IMR-90 (cell line): ENCODE measurements at regions not wholly inside any gene's neighbourhood (a gene's known extent, or its start where the extent isn't known, plus 50 kb on each side); places are given as distances from the start of the nearest gene placed in this dataset.

Source experiments
- ATAC-seq: fragments of 200-7000 bp; cut with Tn5 transposase; 2 replicates; pipeline ENCODE4 v1.9.1; 2020; ENCODE audit warnings: low read depth, mild to moderate bottlenecking, moderate library complexity
- BruUV-seq: library from RNA; stranded (reverse); fragments of 400-500 nt; replicated peaks from 2 replicates; lab custom pipeline; 2021; lab: Mats Ljungman, UMichigan
- CTCF ChIA-PET: fragments of 300-600 bp; formaldehyde crosslinking; extraction: SDS; loops from one replicate; lab custom pipeline; 2021; ENCODE audit warnings: antibody characterized with exemption; lab: Yijun Ruan, JAX
- POLR2A ChIA-PET: fragments of 300-600 bp; sonication (Branson Sonifier 250); formaldehyde crosslinking; loops from one replicate; lab custom pipeline; 2022; ENCODE audit warnings: antibody characterized with exemption; ENCODE audit not compliant: unreplicated experiment; lab: Charles Lee
- DNase-seq: peaks from one replicate; pipeline ENCODE4 v3.0.0; 2013
- H2AFZ ChIP-seq: replicated peaks from 2 replicates; pipeline ENCODE3; 2013; ENCODE audit warnings: low read length, mild to moderate bottlenecking; ENCODE audit not compliant: poor library complexity
- H2AK5ac ChIP-seq: 2 replicates; pipeline ENCODE4 v1.6.1; 2013; ENCODE audit warnings: low read depth, low read length, inconsistent platforms
- H2AK9ac ChIP-seq: replicated peaks from 2 replicates; pipeline ENCODE3; 2013; ENCODE audit warnings: mild to moderate bottlenecking, low read depth, low read length, moderate library complexity; ENCODE audit not compliant: poor library complexity
- H2BK120ac ChIP-seq: 2 replicates; pipeline ENCODE4 v1.6.1; 2013; ENCODE audit warnings: low read depth, low read length, inconsistent platforms
- H2BK15ac ChIP-seq: 3 replicates; pipeline ENCODE4 v1.6.1; 2013; ENCODE audit warnings: low read depth, low read length, inconsistent platforms
- H2BK20ac ChIP-seq: 2 replicates; pipeline ENCODE4 v1.6.1; 2013; ENCODE audit warnings: low read depth, mild to moderate bottlenecking, inconsistent platforms, low read length, moderate library complexity
- H2BK5ac ChIP-seq: 2 replicates; pipeline ENCODE4 v1.6.1; 2013; ENCODE audit warnings: mild to moderate bottlenecking, low read depth, low read length, inconsistent platforms; ENCODE audit not compliant: poor library complexity, severe bottlenecking
- H3K14ac ChIP-seq: replicated peaks from 2 replicates; pipeline ENCODE4 v1.6.1; 2013; ENCODE audit warnings: low read depth, low read length, inconsistent platforms
- H3K18ac ChIP-seq: 2 replicates; pipeline ENCODE4 v1.6.1; 2013; ENCODE audit warnings: low read depth, low read length, control low read depth
- H3K23ac ChIP-seq: 2 replicates; pipeline ENCODE4 v1.6.1; 2013; ENCODE audit warnings: low read depth, low read length, inconsistent platforms
- H3K27ac ChIP-seq: 2 replicates; pipeline ENCODE4 v1.5.1; 2013; ENCODE audit warnings: mild to moderate bottlenecking, control low read depth, low read length; ENCODE audit not compliant: insufficient read depth
- H3K27me3 ChIP-seq: 2 replicates; pipeline ENCODE4 v1.6.1; 2013; ENCODE audit warnings: low read length; ENCODE audit not compliant: control insufficient read depth, insufficient read depth
- H3K36me3 ChIP-seq: 2 replicates; pipeline ENCODE4 v1.6.1; 2013; ENCODE audit warnings: low read length, mixed read lengths; ENCODE audit not compliant: control insufficient read depth, insufficient read depth
- H3K4ac ChIP-seq: 2 replicates; pipeline ENCODE4 v1.6.1; 2013; ENCODE audit warnings: low read depth, low read length, inconsistent platforms
- H3K4me1 ChIP-seq: 2 replicates; pipeline ENCODE4 v1.6.1; 2013; ENCODE audit warnings: low read length, mixed read lengths; ENCODE audit not compliant: control insufficient read depth, insufficient read depth
- H3K4me2 ChIP-seq: 2 replicates; pipeline ENCODE4 v1.6.1; 2013; ENCODE audit warnings: low read depth, mild to moderate bottlenecking, control low read depth, low read length, moderate library complexity
- H3K4me3 ChIP-seq: 2 replicates; pipeline ENCODE4 v1.5.1; 2013; ENCODE audit warnings: low read depth, mild to moderate bottlenecking, control low read depth, low read length, moderate library complexity; ENCODE audit not compliant: insufficient read depth
- H3K56ac ChIP-seq: 2 replicates; pipeline ENCODE4 v1.6.1; 2013; ENCODE audit warnings: low read length, inconsistent platforms; ENCODE audit not compliant: insufficient read depth; ENCODE audit errors: extremely low read depth
- H3K79me1 ChIP-seq, 2 experiments: 2 replicates each; pipeline ENCODE4 v1.6.1; 2013; ENCODE audit warnings: low read length in 2 of 2, inconsistent platforms in 1 of 2, low read depth in 1 of 2
- H3K9ac ChIP-seq: 2 replicates; pipeline ENCODE4 v1.6.1; 2013; ENCODE audit warnings: low read depth, low read length, control low read depth
- H3K9me1 ChIP-seq: 2 replicates; pipeline ENCODE4 v1.6.1; 2013; ENCODE audit warnings: low read length, inconsistent platforms; ENCODE audit not compliant: insufficient read depth
- H3K9me3 ChIP-seq: 2 replicates; pipeline ENCODE4 v1.6.1; 2013; ENCODE audit warnings: low read length; ENCODE audit not compliant: control insufficient read depth, insufficient read depth
- H4K20me1 ChIP-seq: 2 replicates; pipeline ENCODE4 v1.6.1; 2013; ENCODE audit warnings: low read length, inconsistent platforms; ENCODE audit not compliant: insufficient read depth
- H4K5ac ChIP-seq: 2 replicates; pipeline ENCODE4 v1.6.1; 2013; ENCODE audit warnings: mild to moderate bottlenecking, low read depth, low read length, control low read depth
- H4K8ac ChIP-seq, 2 experiments: 2 replicates each; pipeline ENCODE4 v1.6.1; 2013; ENCODE audit warnings: low read depth in 2 of 2, low read length in 2 of 2, control low read depth in 1 of 2, inconsistent platforms in 1 of 2
- H4K91ac ChIP-seq: 2 replicates; pipeline ENCODE4 v1.6.1; 2013; ENCODE audit warnings: low read depth, low read length, inconsistent platforms; ENCODE audit not compliant: insufficient read depth
- BHLHE40 ChIP-seq: fragments of 150-350 bp; IDR thresholded peaks from 2 replicates; pipeline ENCODE4 v1.6.1; 2016; ENCODE audit warnings: mild to moderate bottlenecking, low read depth, low read length
- CEBPB ChIP-seq: IDR thresholded peaks from 2 replicates; pipeline ENCODE4 v1.6.1; 2012; ENCODE audit warnings: low read depth, low read length, improper control_type of control experiment
- CHD1 ChIP-seq: IDR thresholded peaks from 2 replicates; pipeline ENCODE4 v1.6.1; 2012; ENCODE audit warnings: low read depth, low read length, improper control_type of control experiment
- FOS ChIP-seq: fragments of 150-350 bp; IDR thresholded peaks from 2 replicates; pipeline ENCODE4 v1.6.1; 2016; ENCODE audit warnings: low read depth, low read length
- MAFK ChIP-seq: IDR thresholded peaks from 2 replicates; pipeline ENCODE4 v1.6.1; 2012; ENCODE audit warnings: low read depth, low read length, improper control_type of control experiment
- MAZ ChIP-seq: IDR thresholded peaks from 2 replicates; pipeline ENCODE4 v1.6.1; 2012; ENCODE audit warnings: low read depth, mild to moderate bottlenecking, low read length, improper control_type of control experiment, moderate library complexity, borderline replicate concordance
- MXI1 ChIP-seq: IDR thresholded peaks from 2 replicates; pipeline ENCODE4 v1.6.1; 2012; ENCODE audit warnings: low read depth, mild to moderate bottlenecking, low read length, moderate library complexity, borderline replicate concordance
- NFE2L2 ChIP-seq: fragments of 150-350 bp; IDR thresholded peaks from 2 replicates; pipeline ENCODE4 v1.6.1; 2016; ENCODE audit warnings: low read depth, mild to moderate bottlenecking, low read length
- POLR2A ChIP-seq: IDR thresholded peaks from 2 replicates; pipeline ENCODE4 v1.6.1; 2012; ENCODE audit warnings: mild to moderate bottlenecking, low read depth, low read length
- RAD21 ChIP-seq: IDR thresholded peaks from 2 replicates; pipeline ENCODE4 v1.6.1; 2012; ENCODE audit warnings: low read length, improper control_type of control experiment
- RCOR1 ChIP-seq: IDR thresholded peaks from 2 replicates; pipeline ENCODE4 v1.6.1; 2012; ENCODE audit warnings: mild to moderate bottlenecking, low read length, improper control_type of control experiment; ENCODE audit not compliant: insufficient replicate concordance
- RFX5 ChIP-seq: IDR thresholded peaks from 2 replicates; pipeline ENCODE4 v1.8.0; 2012; ENCODE audit warnings: low read depth, mild to moderate bottlenecking, low read length, moderate library complexity
- SMC3 ChIP-seq: fragments of 150-350 bp; IDR thresholded peaks from 2 replicates; pipeline ENCODE4 v1.6.1; 2016; ENCODE audit warnings: low read depth, mild to moderate bottlenecking, antibody characterized with exemption, low read length, moderate library complexity
- WGBS, 2 experiments: methylation state at CpG; one replicate each; pipeline versions ENCODE4 v1.1.5 to v1.1.7; 2013; ENCODE audit warnings: missing lambda C conversion rate in 2 of 2; ENCODE audit not compliant: insufficient read length in 1 of 2; ENCODE audit errors: extremely low coverage in 2 of 2; 5-methylcytosine and 5-hydroxymethylcytosine counted together
- dilution Hi-C: fragments of 300-500 bp; cut with HindIII; formaldehyde crosslinking; loops from one replicate; pipeline ENCODE4 v1.14.3; 2018; ENCODE audit warnings: low sequenced_read_pairs; ENCODE audit not compliant: unreplicated experiment
- in situ Hi-C: fragments of 300-500 bp; cut with MboI; formaldehyde crosslinking; loops from 3 replicates; pipeline ENCODE4 v1.14.3; 2019; ENCODE audit warnings: low sequenced_read_pairs, inconsistent platforms, mixed read lengths
- intact Hi-C: fragments of 100-400 bp; cut with micrococcal nuclease; formaldehyde crosslinking; loops from 2 replicates; pipeline ENCODE4 v1.10.0; 2022
- TF ChIP-seq, protein P1 (sequence below): fragments of 150-350 bp; IDR thresholded peaks from 2 replicates; pipeline ENCODE4 v1.6.1; 2016; ENCODE audit warnings: low read depth, mild to moderate bottlenecking, low read length, moderate library complexity, borderline replicate concordance
- TF ChIP-seq, protein P2 (sequence below): conservative IDR thresholded peaks from 2 replicates; pipeline ENCODE4 v1.5.1; 2012; ENCODE audit warnings: mild to moderate bottlenecking, low read depth, low read length, improper control_type of control experiment
- TF ChIP-seq, protein P3 (sequence below): fragments of 150-350 bp; IDR thresholded peaks from 2 replicates; pipeline ENCODE4 v1.6.1; 2017; ENCODE audit warnings: mild to moderate bottlenecking, antibody characterized with exemption, low read length, low read depth

DNA sequence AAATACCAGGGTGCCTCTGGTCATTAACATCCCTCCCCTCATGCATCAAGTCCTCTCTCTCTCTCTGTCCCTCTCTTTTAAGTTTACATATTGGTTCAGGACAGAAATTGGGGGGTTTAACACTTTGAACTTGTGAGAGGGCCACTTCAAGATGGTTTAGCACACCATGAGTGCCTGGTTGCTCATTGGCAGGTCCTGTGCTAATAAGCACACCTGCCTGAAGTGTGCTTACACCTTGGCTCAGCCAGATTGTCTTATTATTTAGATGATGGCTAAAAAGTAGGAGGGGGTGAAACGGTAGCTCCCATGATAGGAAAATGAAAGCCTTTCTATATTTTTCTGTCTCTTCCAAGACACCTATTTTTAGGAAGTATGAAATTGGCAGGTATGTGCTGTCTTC, 205.8 kb downstream of the ARL6IP6 start:
- H2BK5ac ChIP-seq, result no peak overlapping the region
- no peak overlapping the region for H4K5ac ChIP-seq
- no peaks in the 10 kb centered on the region; the same call in 1 of the 2 replicates for H3K9me3 ChIP-seq
- H3K4me3 ChIP-seq, result no peak overlapping the region
- no peaks in the 10 kb centered on the region for H4K20me1 ChIP-seq
- intact Hi-C loops, result no loop called here
- no peaks in the 10 kb centered on the region for H3K36me3 ChIP-seq
- in situ Hi-C loops, result no loop called here
- no peak overlapping the region for H2BK20ac ChIP-seq
- H4K8ac ChIP-seq, result no peak overlapping the region
- DNase-seq (no peak), ATAC-seq (no peak)
- TF ChIP-seq, protein P1, sequence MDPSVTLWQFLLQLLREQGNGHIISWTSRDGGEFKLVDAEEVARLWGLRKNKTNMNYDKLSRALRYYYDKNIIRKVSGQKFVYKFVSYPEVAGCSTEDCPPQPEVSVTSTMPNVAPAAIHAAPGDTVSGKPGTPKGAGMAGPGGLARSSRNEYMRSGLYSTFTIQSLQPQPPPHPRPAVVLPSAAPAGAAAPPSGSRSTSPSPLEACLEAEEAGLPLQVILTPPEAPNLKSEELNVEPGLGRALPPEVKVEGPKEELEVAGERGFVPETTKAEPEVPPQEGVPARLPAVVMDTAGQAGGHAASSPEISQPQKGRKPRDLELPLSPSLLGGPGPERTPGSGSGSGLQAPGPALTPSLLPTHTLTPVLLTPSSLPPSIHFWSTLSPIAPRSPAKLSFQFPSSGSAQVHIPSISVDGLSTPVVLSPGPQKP, result no peak
- TF ChIP-seq NFE2L2 (no peak), RCOR1 (no peak), RAD21 (no peak), MAFK (no peak), BHLHE40 (no peak), MAZ (no peak), CHD1 (no peak), SMC3 (no peak), MXI1 (no peak), POLR2A (no peak), RFX5 (no peak), CEBPB (no peak), FOS (no peak)
- TF ChIP-seq, protein P2, sequence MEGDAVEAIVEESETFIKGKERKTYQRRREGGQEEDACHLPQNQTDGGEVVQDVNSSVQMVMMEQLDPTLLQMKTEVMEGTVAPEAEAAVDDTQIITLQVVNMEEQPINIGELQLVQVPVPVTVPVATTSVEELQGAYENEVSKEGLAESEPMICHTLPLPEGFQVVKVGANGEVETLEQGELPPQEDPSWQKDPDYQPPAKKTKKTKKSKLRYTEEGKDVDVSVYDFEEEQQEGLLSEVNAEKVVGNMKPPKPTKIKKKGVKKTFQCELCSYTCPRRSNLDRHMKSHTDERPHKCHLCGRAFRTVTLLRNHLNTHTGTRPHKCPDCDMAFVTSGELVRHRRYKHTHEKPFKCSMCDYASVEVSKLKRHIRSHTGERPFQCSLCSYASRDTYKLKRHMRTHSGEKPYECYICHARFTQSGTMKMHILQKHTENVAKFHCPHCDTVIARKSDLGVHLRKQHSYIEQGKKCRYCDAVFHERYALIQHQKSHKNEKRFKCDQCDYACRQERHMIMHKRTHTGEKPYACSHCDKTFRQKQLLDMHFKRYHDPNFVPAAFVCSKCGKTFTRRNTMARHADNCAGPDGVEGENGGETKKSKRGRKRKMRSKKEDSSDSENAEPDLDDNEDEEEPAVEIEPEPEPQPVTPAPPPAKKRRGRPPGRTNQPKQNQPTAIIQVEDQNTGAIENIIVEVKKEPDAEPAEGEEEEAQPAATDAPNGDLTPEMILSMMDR, result no peak
- TF ChIP-seq, protein P3, sequence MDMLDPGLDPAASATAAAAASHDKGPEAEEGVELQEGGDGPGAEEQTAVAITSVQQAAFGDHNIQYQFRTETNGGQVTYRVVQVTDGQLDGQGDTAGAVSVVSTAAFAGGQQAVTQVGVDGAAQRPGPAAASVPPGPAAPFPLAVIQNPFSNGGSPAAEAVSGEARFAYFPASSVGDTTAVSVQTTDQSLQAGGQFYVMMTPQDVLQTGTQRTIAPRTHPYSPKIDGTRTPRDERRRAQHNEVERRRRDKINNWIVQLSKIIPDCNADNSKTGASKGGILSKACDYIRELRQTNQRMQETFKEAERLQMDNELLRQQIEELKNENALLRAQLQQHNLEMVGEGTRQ, result no peak
- H3K79me1 ChIP-seq, result no peaks in the 10 kb centered on the region
- no peak overlapping the region for H2AK9ac ChIP-seq
- ChIA-PET CTCF (no interaction called here), POLR2A (no interaction called here)
- H3K27ac ChIP-seq, result no peak overlapping the region
- H3K4me2 ChIP-seq, result no peak overlapping the region
- no peaks in the 10 kb centered on the region for H3K9me1 ChIP-seq
- no peak overlapping the region for H3K9ac ChIP-seq
- no peak overlapping the region for H3K56ac ChIP-seq
- no peak overlapping the region for H3K14ac ChIP-seq
- no peak overlapping the region for H2AK5ac ChIP-seq
- BruUV-seq, result no TSS peak
- no peak overlapping the region for H2BK15ac ChIP-seq
- WGBS, 2 experiments, result no CpG with 5 or more reads among the region's 1 CpG
- no peak overlapping the region for H3K18ac ChIP-seq
- dilution Hi-C loops, result no loop called here
- no peak overlapping the region for H2BK120ac ChIP-seq
- H4K91ac ChIP-seq, result no peak overlapping the region
- H3K23ac ChIP-seq, result no peak overlapping the region
- no peak overlapping the region for H3K4ac ChIP-seq
- no peaks in the 10 kb centered on the region for H3K4me1 ChIP-seq
- no peaks in the 10 kb centered on the region for H3K27me3 ChIP-seq
- H2AFZ ChIP-seq, result no peak overlapping the region
